Left ventricle myocardium inferior (tissue), 1 donor: ENCODE measurements at regions not wholly inside any gene's neighbourhood (a gene's known extent, or its start where the extent isn't known, plus 50 kb on each side); places are given as distances from the start of the nearest gene placed in this dataset.

Experiments
- DNase-seq: peaks from one replicate; pipeline ENCODE4 v3.0.0-alpha.2; 2020
- H3K27ac ChIP-seq: fragments of 200-600 bp; replicated peaks from 2 replicates; pipeline ENCODE4 v1.8.0; 2021
- H3K27me3 ChIP-seq: fragments of 200-600 bp; 2 replicates; pipeline ENCODE4 v1.8.0; 2021; ENCODE audit warnings: low read depth
- H3K36me3 ChIP-seq: fragments of 200-600 bp; 2 replicates; pipeline ENCODE4 v1.8.0; 2021
- H3K4me1 ChIP-seq: fragments of 200-600 bp; 2 replicates; pipeline ENCODE4 v1.8.0; 2021
- H3K4me3 ChIP-seq: fragments of 200-600 bp; 2 replicates; pipeline ENCODE4 v1.8.0; 2021; ENCODE audit warnings: mild to moderate bottlenecking, moderate library complexity
- H3K9me3 ChIP-seq: fragments of 200-600 bp; replicated peaks from 2 replicates; pipeline ENCODE4 v1.8.0; 2021
- intact Hi-C: fragments of 100-400 bp; cut with micrococcal nuclease; formaldehyde crosslinking; loops from one replicate; pipeline ENCODE4 v1.11.0; 2022
- TF ChIP-seq, protein P1 (sequence below): fragments of 200-600 bp; IDR thresholded peaks from 2 replicates; pipeline ENCODE4 v1.8.0; 2021; ENCODE audit warnings: antibody characterized with exemption, mild to moderate bottlenecking, borderline replicate concordance
- donor health status: DM: no; HTN: yes; CAD: no; lungs with severe emphysema.

DNA sequence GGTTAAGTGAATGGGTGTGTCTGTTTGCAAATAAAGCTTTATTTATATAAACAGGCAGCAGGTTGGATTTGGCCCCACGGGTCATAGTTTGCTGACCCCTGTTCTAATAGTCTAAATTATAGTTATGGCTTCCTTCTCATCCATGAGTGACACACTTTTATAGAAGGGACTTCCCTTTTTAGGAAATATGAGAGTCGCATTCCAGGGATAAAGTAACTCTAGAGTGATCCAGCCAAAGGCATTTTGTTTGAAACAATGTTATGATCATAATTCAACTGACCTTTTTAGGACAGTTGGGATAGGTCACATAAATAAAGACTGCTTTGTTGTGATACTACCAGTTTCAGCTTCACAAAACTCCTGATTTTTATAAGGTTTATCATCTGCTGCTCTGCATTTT is 87.9 kb downstream of the ALX1 start:
- DNase-seq, result no peak
- no peaks in the 10 kb centered on the region for H3K4me1 ChIP-seq
- TF ChIP-seq, protein P1, sequence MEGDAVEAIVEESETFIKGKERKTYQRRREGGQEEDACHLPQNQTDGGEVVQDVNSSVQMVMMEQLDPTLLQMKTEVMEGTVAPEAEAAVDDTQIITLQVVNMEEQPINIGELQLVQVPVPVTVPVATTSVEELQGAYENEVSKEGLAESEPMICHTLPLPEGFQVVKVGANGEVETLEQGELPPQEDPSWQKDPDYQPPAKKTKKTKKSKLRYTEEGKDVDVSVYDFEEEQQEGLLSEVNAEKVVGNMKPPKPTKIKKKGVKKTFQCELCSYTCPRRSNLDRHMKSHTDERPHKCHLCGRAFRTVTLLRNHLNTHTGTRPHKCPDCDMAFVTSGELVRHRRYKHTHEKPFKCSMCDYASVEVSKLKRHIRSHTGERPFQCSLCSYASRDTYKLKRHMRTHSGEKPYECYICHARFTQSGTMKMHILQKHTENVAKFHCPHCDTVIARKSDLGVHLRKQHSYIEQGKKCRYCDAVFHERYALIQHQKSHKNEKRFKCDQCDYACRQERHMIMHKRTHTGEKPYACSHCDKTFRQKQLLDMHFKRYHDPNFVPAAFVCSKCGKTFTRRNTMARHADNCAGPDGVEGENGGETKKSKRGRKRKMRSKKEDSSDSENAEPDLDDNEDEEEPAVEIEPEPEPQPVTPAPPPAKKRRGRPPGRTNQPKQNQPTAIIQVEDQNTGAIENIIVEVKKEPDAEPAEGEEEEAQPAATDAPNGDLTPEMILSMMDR, result no peak
- no peak overlapping the region for H3K27ac ChIP-seq
- no peak overlapping the region for H3K4me3 ChIP-seq
- no peaks in the 10 kb centered on the region for H3K9me3 ChIP-seq
- no peaks in the 10 kb centered on the region for H3K27me3 ChIP-seq
- H3K36me3 ChIP-seq, result no peaks in the 10 kb centered on the region
- intact Hi-C loops, result no loop called here

DNA sequence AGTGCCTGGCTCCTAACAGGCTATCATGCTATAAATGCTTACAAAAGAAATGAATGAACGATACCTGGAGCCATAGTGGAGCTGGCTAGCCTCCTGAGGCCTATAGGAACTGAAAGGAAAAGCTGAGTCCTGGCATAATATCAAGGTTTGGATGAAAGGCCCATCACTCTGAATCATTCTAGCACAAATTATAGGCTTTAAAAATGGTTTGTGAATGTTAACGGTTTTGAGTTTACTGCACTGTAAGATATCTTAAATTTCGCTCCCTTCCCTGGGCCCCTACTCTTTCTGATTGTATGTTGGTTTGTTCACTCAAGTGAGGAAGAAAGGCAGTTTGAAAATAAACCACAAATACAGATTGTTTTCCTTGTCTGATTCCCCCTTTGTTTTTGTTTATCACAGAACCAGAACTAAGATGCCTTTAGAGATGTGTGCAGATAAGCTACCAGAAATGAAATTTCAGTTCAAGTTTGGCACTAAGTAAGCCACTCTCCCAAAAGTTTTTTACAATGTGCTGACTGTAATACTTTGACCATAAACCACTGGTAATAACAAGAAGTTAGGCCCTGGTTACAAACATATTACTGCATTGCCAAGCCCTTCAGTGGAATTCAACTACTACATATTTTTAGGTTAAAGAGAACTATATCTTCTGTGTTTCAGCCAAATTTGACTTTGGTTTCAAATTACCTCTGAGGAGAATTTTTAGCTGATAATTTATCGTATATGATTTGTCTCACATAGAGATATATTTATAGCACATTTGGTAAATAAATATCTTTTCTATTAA is 89.5 kb downstream of the ALX1 start:
- DNase-seq, result no peak
- no peaks in the 10 kb centered on the region for H3K9me3 ChIP-seq
- H3K27me3 ChIP-seq, result no peaks in the 10 kb centered on the region
- H3K36me3 ChIP-seq, result no peaks in the 10 kb centered on the region
- intact Hi-C loops, result no loop called here
- H3K4me1 ChIP-seq, result no peaks in the 10 kb centered on the region
- no peak overlapping the region for H3K4me3 ChIP-seq
- H3K27ac ChIP-seq, result no peak overlapping the region
- TF ChIP-seq, protein P1, result no peak

- Histone ChIP-seq H3K9me3 (no peaks in the 10 kb centered on the region), H3K27ac (no peak overlapping the region), H3K27me3 (no peaks in the 10 kb centered on the region), H3K4me3 (no peak overlapping the region), H3K4me1 (no peaks in the 10 kb centered on the region), H3K36me3 (no peaks in the 10 kb centered on the region)
- TF ChIP-seq, protein P1, result no peak
- DNase-seq, result no peak
- intact Hi-C loops, result no loop called here
These were observed 93.0 kb downstream of the ALX1 start for GRCh38 chr12:85373045-85373444.

- TF ChIP-seq, protein P1, result no peak
- Histone ChIP-seq H3K27me3 (no peaks in the 10 kb centered on the region), H3K4me1 (no peaks in the 10 kb centered on the region), H3K36me3 (no peaks in the 10 kb centered on the region), H3K9me3 (no peaks in the 10 kb centered on the region), H3K27ac (no peak overlapping the region), H3K4me3 (no peak overlapping the region)
- intact Hi-C loops, result no loop called here
- DNase-seq, result no peak
These were observed 95.0 kb downstream of the ALX1 start for GRCh38 chr12:85374981-85375380.

DNA sequence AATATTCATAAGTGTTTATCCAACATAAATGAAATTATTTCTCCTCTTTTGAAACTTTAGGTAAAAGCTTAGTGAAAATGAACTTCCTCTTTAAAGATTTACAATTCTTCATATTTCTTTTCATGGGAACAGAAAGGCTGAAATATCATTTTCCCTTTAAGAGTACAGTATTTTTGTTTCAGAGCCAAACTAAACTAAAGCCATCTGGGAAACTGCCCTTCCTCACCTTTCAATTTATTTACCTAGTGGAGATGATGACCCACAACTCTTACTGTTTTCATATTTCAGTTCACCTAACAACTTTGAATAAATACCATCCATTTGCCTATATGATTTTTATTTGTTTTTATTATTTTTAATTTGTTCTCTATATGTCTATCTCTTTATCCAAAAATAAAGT is 105.4 kb downstream of the ALX1 start:
- TF ChIP-seq, protein P1, result no peak
- H3K4me1 ChIP-seq, result no peaks in the 10 kb centered on the region
- H3K9me3 ChIP-seq, result no peaks in the 10 kb centered on the region
- no peaks in the 10 kb centered on the region for H3K36me3 ChIP-seq
- no peak for DNase-seq
- H3K4me3 ChIP-seq, result no peak overlapping the region
- H3K27me3 ChIP-seq, result no peaks in the 10 kb centered on the region
- H3K27ac ChIP-seq, result no peak overlapping the region
- intact Hi-C loops, result no loop called here
